ENCODE measurements at regions not wholly inside any gene's neighbourhood (a gene's known extent, or its start where the extent isn't known, plus 50 kb on each side); places are given as distances from the start of the nearest gene placed in this dataset.

DNA sequence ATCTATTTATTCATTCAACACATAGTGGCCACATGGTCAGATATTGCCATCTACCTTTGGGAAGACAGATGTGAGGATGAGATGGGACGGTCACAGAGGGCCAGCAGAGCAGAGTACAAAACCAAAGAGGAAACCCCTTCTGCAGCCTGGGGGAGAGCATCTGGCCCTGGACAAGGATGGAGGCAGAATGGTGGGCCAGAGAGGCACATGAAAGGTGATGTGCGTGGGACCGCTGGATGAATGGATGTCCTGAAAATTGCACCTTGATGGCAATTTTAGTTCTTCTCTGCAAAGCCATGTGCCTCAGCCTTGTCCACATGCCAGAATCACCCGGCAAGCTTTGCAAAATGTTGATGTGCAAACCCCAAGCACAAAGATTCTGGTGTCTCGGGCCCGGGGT lies 77.4 kb upstream of the CD93 start:
- no peak overlapping the region for H3K4me3 Mint-ChIP-seq (ENCODE audit: unreplicated experiment)
- peaks cover 2% of the 10 kb centered on the region for H3K4me1 Mint-ChIP-seq (ENCODE audit: low read depth, unreplicated experiment)
- H3K36me3 Mint-ChIP-seq (ENCODE audit: unreplicated experiment), result no peaks in the 10 kb centered on the region
- H3K27me3 Mint-ChIP-seq (ENCODE audit: unreplicated experiment), result peaks cover 6% of the 10 kb centered on the region
- TF ChIP-seq, protein P1, sequence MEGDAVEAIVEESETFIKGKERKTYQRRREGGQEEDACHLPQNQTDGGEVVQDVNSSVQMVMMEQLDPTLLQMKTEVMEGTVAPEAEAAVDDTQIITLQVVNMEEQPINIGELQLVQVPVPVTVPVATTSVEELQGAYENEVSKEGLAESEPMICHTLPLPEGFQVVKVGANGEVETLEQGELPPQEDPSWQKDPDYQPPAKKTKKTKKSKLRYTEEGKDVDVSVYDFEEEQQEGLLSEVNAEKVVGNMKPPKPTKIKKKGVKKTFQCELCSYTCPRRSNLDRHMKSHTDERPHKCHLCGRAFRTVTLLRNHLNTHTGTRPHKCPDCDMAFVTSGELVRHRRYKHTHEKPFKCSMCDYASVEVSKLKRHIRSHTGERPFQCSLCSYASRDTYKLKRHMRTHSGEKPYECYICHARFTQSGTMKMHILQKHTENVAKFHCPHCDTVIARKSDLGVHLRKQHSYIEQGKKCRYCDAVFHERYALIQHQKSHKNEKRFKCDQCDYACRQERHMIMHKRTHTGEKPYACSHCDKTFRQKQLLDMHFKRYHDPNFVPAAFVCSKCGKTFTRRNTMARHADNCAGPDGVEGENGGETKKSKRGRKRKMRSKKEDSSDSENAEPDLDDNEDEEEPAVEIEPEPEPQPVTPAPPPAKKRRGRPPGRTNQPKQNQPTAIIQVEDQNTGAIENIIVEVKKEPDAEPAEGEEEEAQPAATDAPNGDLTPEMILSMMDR (IDR thresholded peaks at IDR 0.05; ENCODE audit: partially characterized antibody, unreplicated experiment), result no peak
- no peaks in the 10 kb centered on the region for H3K9me3 Mint-ChIP-seq (ENCODE audit: unreplicated experiment)
- H3K27ac Mint-ChIP-seq (ENCODE audit: unreplicated experiment), result no peak overlapping the region
- DNase-seq, result no peak

DNA sequence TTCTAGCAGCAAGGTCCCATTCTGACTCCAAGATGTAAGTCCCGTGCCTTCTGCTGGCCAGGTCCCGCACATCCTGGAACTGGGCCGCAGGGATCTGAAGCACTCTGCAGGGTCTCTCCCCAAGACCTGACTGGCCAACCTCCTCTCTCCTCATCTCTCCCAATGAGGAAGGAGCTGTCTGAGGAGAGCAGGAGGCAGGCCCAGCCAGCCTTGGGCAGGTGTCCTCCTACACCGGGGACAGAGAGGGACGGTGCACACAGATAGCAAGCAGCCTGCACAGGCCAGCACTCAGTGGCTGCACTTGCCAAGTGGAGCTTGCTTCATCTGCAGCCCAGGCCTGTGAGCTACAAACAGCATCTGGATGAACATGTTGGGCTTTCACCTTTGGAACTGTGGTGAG lies 76.8 kb upstream of the CD93 start:
- Mint-ChIP-seq H3K4me3 (ENCODE audit: unreplicated experiment) (no peak overlapping the region), H3K36me3 (ENCODE audit: unreplicated experiment) (no peaks in the 10 kb centered on the region), H3K4me1 (ENCODE audit: low read depth, unreplicated experiment) (peaks cover 2% of the 10 kb centered on the region), H3K9me3 (ENCODE audit: unreplicated experiment) (no peaks in the 10 kb centered on the region), H3K27ac (ENCODE audit: unreplicated experiment) (no peak overlapping the region), H3K27me3 (ENCODE audit: unreplicated experiment) (peaks cover 6% of the 10 kb centered on the region)
- DNase-seq, result no peak
- TF ChIP-seq, protein P1 (IDR thresholded peaks at IDR 0.05; ENCODE audit: partially characterized antibody, unreplicated experiment), result no peak

DNA sequence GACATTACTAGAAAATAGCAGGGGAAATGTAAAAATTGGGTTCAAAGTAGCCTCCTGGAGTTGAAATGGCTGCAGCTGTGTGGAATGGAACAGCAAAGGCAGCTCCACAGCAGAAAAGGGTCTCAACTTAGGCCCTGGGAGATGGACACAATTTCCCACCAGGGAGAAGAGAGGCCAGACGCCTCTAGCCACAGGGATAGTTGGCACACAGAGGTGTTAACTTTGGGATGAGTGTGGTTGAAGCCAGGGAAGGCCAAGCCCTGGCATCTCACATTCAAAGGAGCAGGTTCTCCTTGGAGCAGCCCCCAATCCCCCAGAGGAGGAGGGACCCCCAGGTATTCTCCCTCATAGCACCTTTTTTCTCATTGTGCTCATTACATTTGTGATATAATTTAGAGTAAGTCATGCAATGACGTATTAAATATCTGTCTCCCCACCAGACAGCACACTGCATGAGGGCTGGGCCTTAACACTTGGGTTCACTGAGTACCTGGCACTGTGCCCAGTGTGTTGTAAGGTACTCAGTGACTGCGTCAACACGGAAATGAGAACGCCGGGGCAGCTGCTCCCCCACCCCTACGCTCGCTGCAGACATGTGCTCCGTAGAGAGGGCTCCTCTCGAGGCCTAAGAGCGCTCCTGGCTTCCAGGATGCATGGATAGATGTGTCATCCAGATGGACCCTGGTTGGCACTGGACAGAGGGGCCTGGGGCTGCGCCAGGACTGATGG lies 76.0 kb upstream of the CD93 start:
- no peak for DNase-seq

DNA sequence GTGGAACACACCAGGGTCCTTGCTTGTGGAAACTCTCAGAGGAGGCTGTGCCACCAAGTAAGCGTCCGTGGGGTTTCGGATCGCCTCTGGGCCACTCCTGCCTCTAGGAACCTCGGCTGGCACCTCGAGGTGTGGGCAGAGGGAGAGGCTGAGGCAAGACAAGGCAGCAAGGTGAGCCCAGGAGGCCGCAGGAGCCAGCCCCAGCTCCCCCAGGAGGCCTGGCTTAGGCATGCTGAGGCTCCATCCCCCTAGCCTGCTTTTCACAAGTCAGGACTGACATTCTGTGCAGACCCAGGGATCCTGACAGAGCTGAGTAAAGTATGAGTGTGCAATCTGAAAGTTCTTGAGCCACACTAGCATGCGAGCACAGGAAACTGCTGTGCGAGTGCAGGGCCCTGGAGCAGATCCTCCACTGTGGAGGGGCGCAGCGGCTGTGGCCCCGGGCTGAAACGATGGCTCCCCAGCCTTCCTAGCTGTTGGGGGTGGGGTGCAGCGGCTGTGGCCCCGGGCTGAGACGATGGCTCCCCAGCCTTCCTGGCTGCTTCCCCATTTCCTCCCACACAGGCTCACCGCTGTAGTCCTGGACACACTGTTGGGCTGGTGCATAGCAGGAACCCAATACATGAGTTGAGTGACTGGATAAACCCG lies 75.2 kb upstream of the CD93 start:
- peaks cover 6% of the 10 kb centered on the region for H3K27me3 Mint-ChIP-seq (ENCODE audit: unreplicated experiment)
- DNase-seq, result no peak
- H3K9me3 Mint-ChIP-seq (ENCODE audit: unreplicated experiment), result no peaks in the 10 kb centered on the region
- no peak overlapping the region for H3K27ac Mint-ChIP-seq (ENCODE audit: unreplicated experiment)
- no peaks in the 10 kb centered on the region for H3K36me3 Mint-ChIP-seq (ENCODE audit: unreplicated experiment)
- TF ChIP-seq, protein P1 (IDR thresholded peaks at IDR 0.05; ENCODE audit: partially characterized antibody, unreplicated experiment), result no peak
- H3K4me3 Mint-ChIP-seq (ENCODE audit: unreplicated experiment), result no peak overlapping the region
- peaks cover 2% of the 10 kb centered on the region for H3K4me1 Mint-ChIP-seq (ENCODE audit: low read depth, unreplicated experiment)

More for the DNA sequence above, 76.0 kb upstream of the CD93 start:
- Mint-ChIP-seq H3K27me3 (ENCODE audit: unreplicated experiment) (peaks cover 6% of the 10 kb centered on the region), H3K9me3 (ENCODE audit: unreplicated experiment) (no peaks in the 10 kb centered on the region), H3K27ac (ENCODE audit: unreplicated experiment) (no peak overlapping the region), H3K36me3 (ENCODE audit: unreplicated experiment) (no peaks in the 10 kb centered on the region), H3K4me1 (ENCODE audit: low read depth, unreplicated experiment) (peaks cover 2% of the 10 kb centered on the region), H3K4me3 (ENCODE audit: unreplicated experiment) (no peak overlapping the region)
- TF ChIP-seq, protein P1 (IDR thresholded peaks at IDR 0.05; ENCODE audit: partially characterized antibody, unreplicated experiment), result no peak

Measured in glutamatergic neuron (in vitro differentiated cells).